BJ (cell line): ENCODE measurements at regions not wholly inside any gene's neighbourhood (a gene's known extent, or its start where the extent isn't known, plus 50 kb on each side); places are given as distances from the start of the nearest gene placed in this dataset.
"Not testable (repeated sequence)": the region's sequence is repeated elsewhere in the genome, so short reads cannot be mapped to it uniquely, and the experiment has no call there.

Experiments
- CTCF ChIA-PET: fragments of 350-600 bp; formaldehyde crosslinking; extraction: SDS; loops from one replicate; lab custom pipeline; 2021; ENCODE audit warnings: antibody characterized with exemption, inconsistent platforms; lab: Yijun Ruan, JAX
- POLR2A ChIA-PET: fragments of 300-600 bp; sonication (Branson Sonifier 250); formaldehyde crosslinking; extraction: SDS; loops from one replicate; lab custom pipeline; 2021; ENCODE audit warnings: antibody characterized with exemption; lab: Charles Lee
- DNase-seq: peaks from one replicate; pipeline ENCODE4 v3.0.0-alpha.2; 2011; ENCODE audit warnings: low read depth
- H3K27me3 ChIP-seq: 2 replicates; pipeline ENCODE4 v1.6.0; 2011; ENCODE audit warnings: low read length; ENCODE audit not compliant: control insufficient read depth, insufficient read depth
- H3K36me3 ChIP-seq: 2 replicates; pipeline ENCODE4 v1.5.1; 2011; ENCODE audit warnings: low read length; ENCODE audit not compliant: control insufficient read depth, insufficient read depth
- H3K4me3 ChIP-seq: 2 replicates; pipeline ENCODE4 v1.5.1; 2011; ENCODE audit warnings: low read depth, mild to moderate bottlenecking, control low read depth, low read length
- CTCF ChIP-seq: IDR thresholded peaks from 2 replicates; pipeline ENCODE4 v1.5.1; 2011; ENCODE audit warnings: low read depth, mild to moderate bottlenecking, control low read depth, inconsistent platforms, low read length, moderate library complexity; ENCODE audit not compliant: insufficient read depth

GRCh38 chr14:83894568-83894967, 1635.4 kb upstream of the FLRT2 start:
- H3K4me3 ChIP-seq = no peak overlapping the region
- ChIA-PET POLR2A (no interaction called here), CTCF (no interaction called here)
- no peaks in the 10 kb centered on the region for H3K27me3 ChIP-seq
- DNase-seq = no peak
- TF ChIP-seq CTCF = no peak
- H3K36me3 ChIP-seq = no peaks in the 10 kb centered on the region

- CTCF ChIA-PET, POLR2A ChIA-PET, DNase-seq, H3K4me3 ChIP-seq, H3K36me3 ChIP-seq, H3K27me3 ChIP-seq: not testable (repeated sequence)
Measured at GRCh38 chr14:83898558-83898957, 1631.4 kb upstream of the FLRT2 start.

GRCh38 chr14:83899706-83900105, 1630.2 kb upstream of the FLRT2 start:
- no peak for TF ChIP-seq CTCF
- H3K27me3 ChIP-seq = no peaks in the 10 kb centered on the region
- CTCF ChIA-PET = no interaction called here
- no peak overlapping the region for H3K4me3 ChIP-seq
- DNase-seq = no peak
- POLR2A ChIA-PET = no interaction called here
- H3K36me3 ChIP-seq = no peaks in the 10 kb centered on the region

GRCh38 chr14:83905157-83905556, 1624.8 kb upstream of the FLRT2 start:
- Histone ChIP-seq H3K27me3 (no peaks in the 10 kb centered on the region), H3K4me3 (no peak overlapping the region), H3K36me3 (no peaks in the 10 kb centered on the region)
- ChIA-PET CTCF (interaction anchor here (0.6 to 0.7 kb wide), 2 partner anchors 68 to 1111 kb away, joined by 3 read pairs; no protein-coding TSS in a partner anchor), POLR2A (no interaction called here)
- no peak for DNase-seq
- TF ChIP-seq CTCF = no peak

- no peak for TF ChIP-seq CTCF
- POLR2A ChIA-PET = no interaction called here
- Histone ChIP-seq H3K4me3 (no peak overlapping the region), H3K36me3 (no peaks in the 10 kb centered on the region), H3K27me3 (no peaks in the 10 kb centered on the region)
- CTCF ChIA-PET = no interaction called here
- DNase-seq = no peak
Measured at GRCh38 chr14:83908419-83908818, 1621.5 kb upstream of the FLRT2 start.

GRCh38 chr14:83909507-83909906, 1620.4 kb upstream of the FLRT2 start:
- no peak for TF ChIP-seq CTCF
- Histone ChIP-seq H3K36me3 (no peaks in the 10 kb centered on the region), H3K27me3 (no peaks in the 10 kb centered on the region), H3K4me3 (no peak overlapping the region)
- POLR2A ChIA-PET = no interaction called here
- CTCF ChIA-PET = no interaction called here
- no peak for DNase-seq
